HepG2 (cell line): ENCODE measurements at regions not wholly inside any gene's neighbourhood (a gene's known extent, or its start where the extent isn't known, plus 50 kb on each side); places are given as distances from the start of the nearest gene placed in this dataset.

Source experiments
- ATAC-seq: fragments of 200-7000 bp; cut with Tn5 transposase; 3 replicates; pipeline ENCODE4 v1.9.1; 2020; ENCODE audit warnings: mild to moderate bottlenecking, moderate library complexity
- BruUV-seq: library from RNA; stranded (reverse); fragments of 400-500 nt; replicated peaks from 2 replicates; lab custom pipeline; 2021; lab: Mats Ljungman, UMichigan
- CTCF ChIA-PET: fragments of 300-600 bp; formaldehyde crosslinking; extraction: SDS; loops from one replicate; lab custom pipeline; 2021; ENCODE audit warnings: low total read pairs, inconsistent platforms, low intra/inter-chr PET ratio; lab: Yijun Ruan, JAX
- POLR2A ChIA-PET: fragments of 350-600 bp; sonication (Branson Sonifier 250); formaldehyde crosslinking; loops from one replicate; lab custom pipeline; 2020; ENCODE audit warnings: antibody characterized with exemption, inconsistent platforms; lab: Yijun Ruan, JAX
- DNase-seq: peaks from one replicate; pipeline ENCODE4 v3.0.0-alpha.2; 2015; ENCODE audit warnings: low spot score
- FAIRE-seq: peaks from 3 replicates; lab custom pipeline; 2011; peaks lifted over from hg19 to GRCh38; lab: Jason Lieb, UNC
- H2AFZ ChIP-seq: one replicate; pipeline ENCODE4 v1.6.1; 2011; ENCODE audit warnings: low read length, inconsistent platforms
- H3K27ac ChIP-seq: fragments of 300-600 bp; 3 replicates; pipeline ENCODE4 v1.8.0; 2011; ENCODE audit warnings: mixed run types, mild to moderate bottlenecking, mixed read lengths, low read length, inconsistent platforms; ENCODE audit not compliant: insufficient read depth; ENCODE audit errors: extremely low read length
- H3K27me3 ChIP-seq, 2 experiments: fragments of 200-600 bp in 1 of 2; 2 replicates in 1 of 2; 3 replicates in 1 of 2; pipeline versions ENCODE4 v1.6.0 to v1.8.0; 2011; ENCODE audit warnings: low read length in 2 of 2, mild to moderate bottlenecking in 2 of 2, moderate library complexity in 2 of 2, inconsistent platforms in 1 of 2; ENCODE audit not compliant: insufficient read depth in 2 of 2, control insufficient read depth in 1 of 2
- H3K36me3 ChIP-seq, 2 experiments: fragments of 200-600 bp in 1 of 2; replicated peaks in 1 of 2; 2 replicates in 1 of 2; 3 replicates in 1 of 2; pipeline versions ENCODE4 v1.5.1 to v1.8.0; 2011; ENCODE audit warnings: low read length in 2 of 2, inconsistent platforms in 1 of 2; ENCODE audit not compliant: insufficient read depth in 2 of 2, control insufficient read depth in 1 of 2
- H3K4me1 ChIP-seq: 2 replicates; pipeline ENCODE4 v1.5.1; 2012; ENCODE audit warnings: low read length, inconsistent platforms; ENCODE audit not compliant: insufficient read depth
- H3K4me2 ChIP-seq: 2 replicates; pipeline ENCODE4 v1.6.0; 2011; ENCODE audit warnings: low read depth, low read length, inconsistent platforms
- H3K4me3 ChIP-seq, 3 experiments: fragments of 200-600 bp in 1 of 3; sonication (generic), shearing (Covaris generic) in 1 of 3; replicated peaks in 1 of 3; 2 replicates each; pipeline ENCODE4 v1.5.1; 2011 to 2016; ENCODE audit warnings: low read length in 3 of 3, inconsistent platforms in 2 of 3, low read depth in 2 of 3, mild to moderate bottlenecking in 2 of 3, control low read depth in 1 of 3, mixed read lengths in 1 of 3; ENCODE audit not compliant: insufficient read depth in 1 of 3
- H3K79me2 ChIP-seq: one replicate; pipeline ENCODE4 v1.6.1; 2011; ENCODE audit warnings: low read length, inconsistent platforms; ENCODE audit not compliant: insufficient read depth
- H3K9ac ChIP-seq: 2 replicates; pipeline ENCODE4 v1.6.0; 2011; ENCODE audit warnings: mild to moderate bottlenecking, low read depth, low read length, inconsistent platforms; ENCODE audit not compliant: insufficient read depth
- H3K9me3 ChIP-seq: 2 replicates; pipeline ENCODE4 v1.5.1; 2012; ENCODE audit warnings: mild to moderate bottlenecking, low read length
- H4K20me1 ChIP-seq: 2 replicates; pipeline ENCODE4 v1.6.0; 2011; ENCODE audit warnings: inconsistent platforms, mild to moderate bottlenecking, low read length, moderate library complexity; ENCODE audit not compliant: insufficient read depth
- ARHGAP35 ChIP-seq: sonication (generic); formaldehyde crosslinking; IDR thresholded peaks from 2 replicates; pipeline ENCODE4 v1.9.0; 2022; ENCODE audit warnings: mild to moderate bottlenecking, inconsistent platforms, moderate library complexity, missing genetic modification reagents, borderline replicate concordance
- FOXO1 ChIP-seq: sonication (generic); formaldehyde crosslinking; IDR thresholded peaks from 2 replicates; pipeline ENCODE4 v1.4.0; 2020; ENCODE audit warnings: missing genetic modification reagents
- HCFC1 ChIP-seq: fragments of 150-350 bp; IDR thresholded peaks from 2 replicates; pipeline ENCODE4 v1.6.1; 2014; ENCODE audit warnings: low read depth, low read length
- HMG20A ChIP-seq: IDR thresholded peaks from 2 replicates; pipeline ENCODE4 v1.6.1; 2016; ENCODE audit warnings: borderline replicate concordance
- MED1 ChIP-seq: sonication (generic); formaldehyde crosslinking; IDR thresholded peaks from 2 replicates; pipeline ENCODE4 v1.4.0; 2020; ENCODE audit warnings: missing genetic modification reagents
- NCOR1 ChIP-seq: fragments of 200-600 bp; sonication (generic); IDR thresholded peaks from 2 replicates; pipeline ENCODE4 v1.7.0; 2017; ENCODE audit warnings: antibody characterized with exemption, low read length, borderline replicate concordance
- NFKBIZ ChIP-seq: IDR thresholded peaks from 2 replicates; pipeline ENCODE4 v1.6.1; 2018; ENCODE audit warnings: missing genetic modification reagents, missing compliant biosample characterization
- SIX1 ChIP-seq: sonication (generic); formaldehyde crosslinking; IDR thresholded peaks from 2 replicates; pipeline ENCODE4 v1.4.0; 2020; ENCODE audit warnings: missing genetic modification reagents, borderline replicate concordance
- SMYD3 ChIP-seq: sonication (generic); formaldehyde crosslinking; IDR thresholded peaks from 2 replicates; pipeline ENCODE4 v1.8.1; 2023; ENCODE audit warnings: mild to moderate bottlenecking, missing genetic modification reagents
- ZBTB38 ChIP-seq: sonication (generic); formaldehyde crosslinking; IDR thresholded peaks from 2 replicates; pipeline ENCODE4 v1.5.1; 2020; ENCODE audit warnings: mild to moderate bottlenecking, missing genetic modification reagents
- ZFP90 ChIP-seq: sonication (generic); formaldehyde crosslinking; IDR thresholded peaks from 2 replicates; pipeline ENCODE4 v1.8.0; 2022; ENCODE audit warnings: missing genetic modification reagents, mild to moderate bottlenecking, inconsistent platforms, borderline replicate concordance
- ZNF432 ChIP-seq: sonication (generic); formaldehyde crosslinking; IDR thresholded peaks from 2 replicates; pipeline ENCODE4 v1.5.0; 2020; ENCODE audit warnings: missing genetic modification reagents, mild to moderate bottlenecking, borderline replicate concordance
- ZNF572 ChIP-seq: sonication (generic); formaldehyde crosslinking; IDR thresholded peaks from 2 replicates; pipeline ENCODE4 v1.5.1; 2020; ENCODE audit warnings: mild to moderate bottlenecking, missing genetic modification reagents
- ZSCAN22 ChIP-seq: sonication (generic); formaldehyde crosslinking; IDR thresholded peaks from 2 replicates; pipeline ENCODE4 v1.4.0; 2020; ENCODE audit warnings: mild to moderate bottlenecking, missing genetic modification reagents
- WGBS: methylation state at CpG from one replicate; pipeline ENCODE4 v1.1.6; 2017; ENCODE audit warnings: low lambda C conversion rate; 5-methylcytosine and 5-hydroxymethylcytosine counted together
- in situ Hi-C: cut with HindIII; loops from 2 replicates; pipeline ENCODE4 v1.10.0; 2017; ENCODE audit warnings: low pct_unique_long_range_greater_than_20kb; ENCODE audit not compliant: extremely low pct_ligation_motif_present
- intact Hi-C: fragments of 100-400 bp; cut with micrococcal nuclease; formaldehyde crosslinking; loops from one replicate; pipeline ENCODE4 v1.10.0; 2022; ENCODE audit not compliant: unreplicated experiment
- TF ChIP-seq, protein P1 (sequence below): sonication (generic); formaldehyde crosslinking; IDR thresholded peaks from 2 replicates; pipeline ENCODE4 v1.4.0; 2020; ENCODE audit warnings: mild to moderate bottlenecking, low read depth, missing genetic modification reagents
- TF ChIP-seq, protein P2 (sequence below): IDR thresholded peaks from 2 replicates; pipeline ENCODE4 v1.6.1; 2016
- TF ChIP-seq, protein P3 (sequence below): sonication (generic); formaldehyde crosslinking; IDR thresholded peaks from 2 replicates; pipeline ENCODE4 v1.5.1; 2020; ENCODE audit warnings: missing genetic modification reagents, mild to moderate bottlenecking, borderline replicate concordance
- TF ChIP-seq, protein P4 (sequence below): IDR thresholded peaks from 2 replicates; pipeline ENCODE4 v1.6.1; 2016; ENCODE audit warnings: mild to moderate bottlenecking, missing biosample characterization, missing genetic modification reagents
- TF ChIP-seq, protein P5 (sequence below): sonication (generic); formaldehyde crosslinking; IDR thresholded peaks from 2 replicates; pipeline ENCODE4 v1.4.0; 2020; ENCODE audit warnings: mild to moderate bottlenecking, missing genetic modification reagents

DNA sequence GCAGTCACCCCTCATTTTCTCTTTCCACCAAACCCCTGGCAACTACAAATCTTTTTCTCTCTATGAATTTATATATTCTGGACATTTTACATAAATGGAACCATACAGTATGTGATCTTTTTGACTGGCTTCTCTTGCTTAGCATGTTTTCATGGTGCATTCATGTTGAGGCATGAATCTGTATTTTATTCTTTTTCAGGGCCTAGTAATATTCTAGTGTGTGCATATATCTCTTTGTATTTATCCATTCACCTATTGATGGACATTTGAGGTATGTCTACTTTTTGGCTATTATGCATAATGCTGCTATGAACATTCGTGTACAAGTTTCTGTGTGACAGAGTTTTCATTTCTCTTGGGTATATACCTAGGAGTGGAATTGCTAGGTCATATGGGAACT is 78.2 kb downstream of the HACD1 start:
- TF ChIP-seq, protein P1, sequence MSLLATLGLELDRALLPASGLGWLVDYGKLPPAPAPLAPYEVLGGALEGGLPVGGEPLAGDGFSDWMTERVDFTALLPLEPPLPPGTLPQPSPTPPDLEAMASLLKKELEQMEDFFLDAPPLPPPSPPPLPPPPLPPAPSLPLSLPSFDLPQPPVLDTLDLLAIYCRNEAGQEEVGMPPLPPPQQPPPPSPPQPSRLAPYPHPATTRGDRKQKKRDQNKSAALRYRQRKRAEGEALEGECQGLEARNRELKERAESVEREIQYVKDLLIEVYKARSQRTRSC (CRISPR knock-in tag), result no peak
- TF ChIP-seq ZNF432 (CRISPR knock-in tag) (no peak), MED1 (CRISPR knock-in tag) (no peak), SIX1 (CRISPR knock-in tag) (no peak), ARHGAP35 (CRISPR knock-in tag) (no peak), ZBTB38 (CRISPR knock-in tag) (no peak), NFKBIZ (CRISPR knock-in tag) (no peak), NCOR1 (no peak), HMG20A (CRISPR knock-in tag) (no peak), SMYD3 (CRISPR knock-in tag) (no peak), ZSCAN22 (CRISPR knock-in tag) (no peak), ZFP90 (CRISPR knock-in tag) (no peak), HCFC1 (no peak), ZNF572 (no peak), FOXO1 (CRISPR knock-in tag) (no peak)
- TF ChIP-seq, protein P2, sequence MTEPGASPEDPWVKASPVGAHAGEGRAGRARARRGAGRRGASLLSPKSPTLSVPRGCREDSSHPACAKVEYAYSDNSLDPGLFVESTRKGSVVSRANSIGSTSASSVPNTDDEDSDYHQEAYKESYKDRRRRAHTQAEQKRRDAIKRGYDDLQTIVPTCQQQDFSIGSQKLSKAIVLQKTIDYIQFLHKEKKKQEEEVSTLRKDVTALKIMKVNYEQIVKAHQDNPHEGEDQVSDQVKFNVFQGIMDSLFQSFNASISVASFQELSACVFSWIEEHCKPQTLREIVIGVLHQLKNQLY, result no peak
- TF ChIP-seq, protein P3, sequence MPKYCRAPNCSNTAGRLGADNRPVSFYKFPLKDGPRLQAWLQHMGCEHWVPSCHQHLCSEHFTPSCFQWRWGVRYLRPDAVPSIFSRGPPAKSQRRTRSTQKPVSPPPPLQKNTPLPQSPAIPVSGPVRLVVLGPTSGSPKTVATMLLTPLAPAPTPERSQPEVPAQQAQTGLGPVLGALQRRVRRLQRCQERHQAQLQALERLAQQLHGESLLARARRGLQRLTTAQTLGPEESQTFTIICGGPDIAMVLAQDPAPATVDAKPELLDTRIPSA (CRISPR knock-in tag), result no peak
- TF ChIP-seq, protein P4, sequence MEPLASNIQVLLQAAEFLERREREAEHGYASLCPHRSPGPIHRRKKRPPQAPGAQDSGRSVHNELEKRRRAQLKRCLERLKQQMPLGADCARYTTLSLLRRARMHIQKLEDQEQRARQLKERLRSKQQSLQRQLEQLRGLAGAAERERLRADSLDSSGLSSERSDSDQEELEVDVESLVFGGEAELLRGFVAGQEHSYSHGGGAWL (CRISPR knock-in tag), result no peak
- TF ChIP-seq, protein P5, sequence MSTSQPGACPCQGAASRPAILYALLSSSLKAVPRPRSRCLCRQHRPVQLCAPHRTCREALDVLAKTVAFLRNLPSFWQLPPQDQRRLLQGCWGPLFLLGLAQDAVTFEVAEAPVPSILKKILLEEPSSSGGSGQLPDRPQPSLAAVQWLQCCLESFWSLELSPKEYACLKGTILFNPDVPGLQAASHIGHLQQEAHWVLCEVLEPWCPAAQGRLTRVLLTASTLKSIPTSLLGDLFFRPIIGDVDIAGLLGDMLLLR (CRISPR knock-in tag), result no peak
- H4K20me1 ChIP-seq, result no peaks in the 10 kb centered on the region
- no peak for DNase-seq
- H2AFZ ChIP-seq, result no peak overlapping the region
- WGBS, result 0% methylated on average over 1 of the region's 1 CpG
- no TSS peak for BruUV-seq
- peaks cover 0 to 2% of the 10 kb centered on the region in 2 experiments; a peak in 1 of 5 replicates for H3K27me3 ChIP-seq
- intact Hi-C loops (no loop called here), in situ Hi-C loops (no loop called here)
- H3K9me3 ChIP-seq, result no peaks in the 10 kb centered on the region
- H3K9ac ChIP-seq, result no peak overlapping the region
- CTCF ChIA-PET, result no interaction called here
- POLR2A ChIA-PET, result no interaction called here
- no peaks in the 10 kb centered on the region for H3K36me3 ChIP-seq
- ATAC-seq, result no peak
- H3K4me3 ChIP-seq, result no peak overlapping the region
- H3K4me2 ChIP-seq, result no peak overlapping the region
- H3K79me2 ChIP-seq, result no peaks in the 10 kb centered on the region
- H3K4me1 ChIP-seq, result no peaks in the 10 kb centered on the region
- no peak for FAIRE-seq
- H3K27ac ChIP-seq, result no peak overlapping the region
